Muscle layer of duodenum (tissue), 2 donors: ENCODE measurements at regions not wholly inside any gene's neighbourhood (a gene's known extent, or its start where the extent isn't known, plus 50 kb on each side); places are given as distances from the start of the nearest gene placed in this dataset.

Experiments used
- H3K27ac ChIP-seq: one replicate; pipeline ENCODE4 v1.7.0; 2013; ENCODE audit warnings: mild to moderate bottlenecking, low read length
- H3K27me3 ChIP-seq: one replicate; pipeline ENCODE4 v1.7.0; 2013; ENCODE audit warnings: low read depth, mild to moderate bottlenecking, control low read depth, low read length
- H3K36me3 ChIP-seq, 2 donors: one replicate each; pipeline ENCODE4 v1.7.0; 2013; ENCODE audit warnings: low read length in 2 of 2, control low read depth in 1 of 2, mild to moderate bottlenecking in 1 of 2; ENCODE audit not compliant: insufficient read depth in 2 of 2, control insufficient read depth in 1 of 2
- H3K4me1 ChIP-seq, 2 donors: one replicate each; pipeline ENCODE4 v1.7.0; 2013; ENCODE audit warnings: low read length in 2 of 2, mild to moderate bottlenecking in 2 of 2, control low read depth in 1 of 2, moderate library complexity in 1 of 2; ENCODE audit not compliant: insufficient read depth in 2 of 2, control insufficient read depth in 1 of 2
- H3K4me3 ChIP-seq, 2 donors: one replicate each; pipeline ENCODE4 v1.7.0; 2013; ENCODE audit warnings: low read length in 2 of 2, low read depth in 1 of 2, mild to moderate bottlenecking in 1 of 2
- H3K9me3 ChIP-seq, 2 donors: one replicate each; pipeline ENCODE4 v1.7.0; 2013; ENCODE audit warnings: low read length in 2 of 2, control low read depth in 1 of 2, mild to moderate bottlenecking in 1 of 2; ENCODE audit not compliant: control insufficient read depth in 1 of 2
- donor health status: healthy.

DNA sequence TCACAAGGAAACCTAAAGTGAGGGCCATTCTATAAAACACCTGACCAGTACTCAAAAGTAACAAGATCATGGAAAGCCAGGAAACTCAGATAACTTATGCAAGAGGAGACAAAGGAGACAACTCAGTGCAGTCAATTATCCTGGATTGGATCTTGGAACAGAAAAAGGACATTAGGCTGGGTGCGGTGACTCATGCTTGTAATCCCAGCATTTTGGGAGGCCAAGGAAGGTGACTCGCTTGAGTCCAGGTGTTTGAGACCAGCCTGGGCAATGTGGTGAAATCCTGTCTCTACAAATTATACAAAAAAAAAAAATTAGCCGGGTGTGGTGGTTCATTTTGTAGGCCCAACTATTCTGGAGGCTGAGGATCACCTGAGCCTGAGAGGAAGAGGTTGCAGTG lies 424.5 kb upstream of the SPRED2 start:
- Histone ChIP-seq H3K4me3 (no peak overlapping the region), H3K9me3 (no peaks in the 10 kb centered on the region), H3K27ac (no peak overlapping the region), H3K4me1 (no peaks in the 10 kb centered on the region), H3K36me3 (no peaks in the 10 kb centered on the region), H3K27me3 (no peaks in the 10 kb centered on the region)

DNA sequence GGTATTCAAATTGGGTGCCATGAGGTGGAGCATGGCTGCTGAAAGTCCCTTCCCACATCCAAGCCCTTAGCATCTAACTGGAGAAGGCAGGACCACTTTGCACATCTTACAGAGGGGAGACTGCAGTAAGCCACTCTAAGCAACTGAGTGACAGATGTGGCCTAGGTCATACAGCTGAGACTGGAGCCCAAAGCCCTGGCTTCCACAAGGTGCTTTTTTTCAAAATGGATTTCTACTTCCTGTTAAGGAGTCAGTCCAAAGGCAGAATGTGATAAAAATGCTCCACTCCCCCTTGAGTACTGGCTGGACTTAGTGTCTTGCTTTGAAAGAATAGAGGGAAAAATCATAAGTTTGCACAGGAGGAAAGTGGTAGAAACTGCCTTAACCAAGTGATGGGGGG lies 424.0 kb upstream of the SPRED2 start:
- H3K4me1 ChIP-seq = no peaks in the 10 kb centered on the region
- H3K27ac ChIP-seq = no peak overlapping the region
- H3K27me3 ChIP-seq = no peaks in the 10 kb centered on the region
- H3K4me3 ChIP-seq = no peak overlapping the region
- no peaks in the 10 kb centered on the region for H3K36me3 ChIP-seq
- H3K9me3 ChIP-seq = no peaks in the 10 kb centered on the region

DNA sequence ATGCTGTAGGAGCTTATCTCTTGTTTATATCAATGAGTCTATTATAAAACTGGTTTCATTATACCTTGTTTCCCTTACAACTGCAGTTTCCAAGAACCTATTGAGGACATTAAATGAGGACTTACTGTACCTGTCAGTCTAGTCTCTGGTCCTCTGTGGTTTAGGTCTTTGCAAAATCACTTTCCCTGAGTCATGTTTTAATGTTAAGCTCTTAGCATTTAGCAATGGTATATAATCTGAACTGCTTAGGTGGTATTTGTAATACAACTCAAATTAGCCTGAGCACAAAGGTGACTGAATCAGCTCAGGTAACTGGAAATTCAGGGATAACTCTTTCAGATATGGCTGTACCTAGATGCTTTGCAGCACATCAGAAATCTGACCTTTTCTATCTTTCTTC lies 418.3 kb upstream of the SPRED2 start:
- Histone ChIP-seq H3K27ac (no peak overlapping the region), H3K4me3 (no peak overlapping the region), H3K4me1 (no peaks in the 10 kb centered on the region), H3K36me3 (no peaks in the 10 kb centered on the region), H3K27me3 (no peaks in the 10 kb centered on the region), H3K9me3 (no peaks in the 10 kb centered on the region)

DNA sequence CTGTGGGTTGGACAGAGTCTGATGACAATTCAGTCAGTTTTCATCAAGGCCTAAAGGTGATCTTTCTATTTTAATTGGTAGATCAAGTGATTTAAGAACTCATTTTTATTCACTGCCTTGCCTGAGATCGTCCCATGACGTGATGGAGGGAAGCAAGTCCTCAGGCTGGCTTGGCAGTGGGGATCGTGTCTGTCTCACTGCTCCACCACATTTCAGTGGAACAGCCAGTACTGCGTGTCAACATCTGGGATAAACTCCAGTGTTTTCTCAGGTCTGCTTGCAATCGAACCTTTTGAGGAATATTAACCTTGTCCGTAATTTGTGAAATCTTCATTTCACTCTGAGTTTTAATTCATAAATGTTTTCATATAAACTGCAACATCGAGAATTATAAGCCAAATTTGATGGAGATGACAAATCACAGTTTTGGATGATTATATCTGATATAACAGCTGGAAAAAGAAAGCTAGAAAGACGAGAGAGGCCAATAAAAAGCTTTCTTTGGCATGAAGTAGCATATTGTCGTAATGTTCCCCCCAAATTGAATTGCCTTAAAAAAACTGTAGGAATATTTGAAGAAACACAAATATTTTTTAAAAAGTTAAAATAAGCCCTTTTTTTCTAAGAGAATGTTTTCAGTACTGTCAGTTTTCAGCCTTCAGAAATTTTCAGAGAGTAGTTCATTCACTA lies 414.7 kb upstream of the SPRED2 start:
- Histone ChIP-seq H3K9me3 (peaks cover 0 to 2% of the 10 kb centered on the region in 2 donors), H3K36me3 (no peaks in the 10 kb centered on the region), H3K27me3 (no peaks in the 10 kb centered on the region), H3K27ac (no peak overlapping the region), H3K4me3 (no peak overlapping the region), H3K4me1 (no peaks in the 10 kb centered on the region)

DNA sequence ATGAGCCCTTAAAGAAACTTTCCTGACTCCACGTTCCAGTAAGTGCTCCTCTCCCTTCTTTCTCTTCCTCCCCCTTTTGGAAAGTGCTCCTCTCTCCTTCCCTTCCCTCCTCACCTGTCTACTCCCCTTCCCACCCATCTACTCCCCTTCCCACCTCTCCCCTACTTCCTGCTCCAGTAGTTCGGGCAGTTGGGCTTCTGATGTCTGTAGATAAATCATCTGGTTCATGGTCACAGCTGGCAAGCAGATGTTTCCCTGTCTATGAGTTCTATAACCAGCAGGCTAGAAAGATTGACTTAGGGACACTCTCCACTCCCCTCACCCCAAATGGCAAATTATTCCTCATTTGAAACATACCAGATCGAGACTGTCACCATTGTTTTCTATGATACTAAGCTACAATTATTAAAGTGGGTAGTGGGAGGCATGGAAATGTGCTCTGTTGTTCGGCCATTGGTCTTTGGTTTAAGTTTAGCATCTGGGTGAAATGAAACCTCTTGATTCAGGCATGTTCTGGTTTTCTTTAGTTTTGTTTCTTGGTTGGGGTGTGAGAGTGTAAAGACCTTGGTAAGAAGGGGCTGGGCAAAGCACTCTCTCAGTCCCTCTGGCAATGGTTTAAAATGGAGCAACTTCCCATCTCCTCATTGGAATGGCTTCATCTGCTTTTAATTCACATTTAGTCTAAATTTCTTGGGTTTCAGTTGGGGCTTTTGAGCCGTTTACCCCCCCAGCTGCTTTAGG lies 413.2 kb upstream of the SPRED2 start:
- Histone ChIP-seq H3K4me1 (no peaks in the 10 kb centered on the region), H3K4me3 (no peak overlapping the region), H3K36me3 (no peaks in the 10 kb centered on the region), H3K9me3 (peaks cover 0 to 6% of the 10 kb centered on the region in 2 donors), H3K27me3 (no peaks in the 10 kb centered on the region), H3K27ac (no peak overlapping the region)

DNA sequence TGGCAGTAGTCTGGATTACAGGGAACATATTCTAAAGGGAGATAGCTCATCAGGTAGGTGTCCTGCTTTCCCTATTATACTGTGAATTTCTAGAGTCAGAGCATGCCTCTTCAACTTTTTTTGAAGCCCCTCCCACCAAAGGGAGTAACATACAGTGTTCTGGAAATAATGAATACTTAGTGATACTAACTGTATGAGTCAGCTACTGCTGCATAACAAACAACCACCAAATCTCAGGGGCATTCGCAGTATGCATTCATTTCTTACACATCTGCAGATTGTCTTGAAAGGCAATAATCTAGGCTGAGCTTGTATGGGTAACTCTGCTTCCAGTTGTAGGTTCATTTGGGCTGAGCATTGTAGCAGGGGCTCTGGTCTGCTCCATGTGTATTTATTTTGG lies 409.7 kb upstream of the SPRED2 start:
- no peaks in the 10 kb centered on the region for H3K27me3 ChIP-seq
- H3K27ac ChIP-seq = no peak overlapping the region
- H3K36me3 ChIP-seq = no peaks in the 10 kb centered on the region
- H3K9me3 ChIP-seq = peaks cover 0 to 6% of the 10 kb centered on the region in 2 donors
- no peak overlapping the region for H3K4me3 ChIP-seq
- H3K4me1 ChIP-seq = no peaks in the 10 kb centered on the region

DNA sequence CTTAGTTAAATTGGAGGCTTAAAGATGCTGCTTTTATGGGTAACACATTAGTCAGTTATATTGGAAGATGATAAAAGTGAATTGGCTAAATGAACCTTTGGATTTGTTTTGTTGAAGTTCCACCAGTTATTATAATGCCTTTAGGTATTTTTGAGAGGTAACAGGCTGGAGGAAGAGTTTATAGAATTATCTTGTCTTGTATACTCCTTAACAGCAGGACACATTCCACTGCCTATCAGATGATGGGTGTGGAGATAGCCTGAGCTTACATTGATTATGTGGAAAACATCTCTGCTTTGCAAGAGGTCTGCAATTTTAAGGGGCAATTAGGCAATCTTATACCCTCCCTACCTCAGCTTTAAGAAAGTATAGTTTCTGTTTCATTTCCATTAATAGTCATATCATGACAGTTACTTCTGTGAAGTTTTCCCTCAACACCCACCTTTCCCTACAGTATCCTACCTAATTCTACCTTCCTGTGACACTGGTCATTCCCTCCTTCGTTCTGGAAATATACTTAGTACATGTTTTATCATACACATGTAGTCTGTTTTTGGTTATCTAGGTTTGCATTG lies 403.7 kb upstream of the SPRED2 start:
- H3K4me3 ChIP-seq = no peak overlapping the region
- no peak overlapping the region for H3K27ac ChIP-seq
- no peaks in the 10 kb centered on the region for H3K27me3 ChIP-seq
- no peaks in the 10 kb centered on the region for H3K36me3 ChIP-seq
- H3K4me1 ChIP-seq = no peaks in the 10 kb centered on the region
- H3K9me3 ChIP-seq = no peaks in the 10 kb centered on the region

DNA sequence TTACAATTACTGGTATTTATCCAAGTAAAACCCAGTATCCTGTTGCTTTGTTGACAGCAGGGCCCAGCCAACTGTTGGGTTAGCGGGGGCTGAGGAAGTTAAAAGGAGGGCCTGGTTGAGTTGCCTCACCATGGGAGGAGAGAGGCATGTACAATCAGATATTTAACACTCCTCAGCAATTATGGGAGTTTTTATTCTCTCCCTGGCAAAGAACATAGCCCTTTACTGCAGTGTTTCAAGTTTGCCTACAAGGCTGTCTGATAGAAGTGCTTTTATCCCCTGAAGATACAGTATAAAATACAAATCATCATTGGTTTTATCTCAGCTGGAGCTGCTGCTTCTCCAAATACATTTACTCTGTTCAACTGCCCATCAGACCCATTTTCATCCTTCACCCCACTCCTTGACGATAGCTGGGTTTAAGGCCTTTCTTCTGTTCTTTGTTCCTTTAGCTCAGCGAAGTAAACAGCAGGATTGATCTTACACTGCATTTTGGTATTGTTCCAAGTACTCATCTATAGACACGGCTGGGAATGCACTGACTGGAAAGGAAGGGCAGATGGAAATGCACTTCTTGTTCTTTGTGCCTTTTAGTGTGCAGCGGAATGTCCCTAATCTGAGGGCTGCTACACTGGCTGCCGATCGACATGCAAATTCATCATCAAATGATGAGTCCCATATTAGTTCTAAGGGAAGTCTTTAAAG lies 402.5 kb upstream of the SPRED2 start:
- Histone ChIP-seq H3K36me3 (no peaks in the 10 kb centered on the region), H3K27ac (no peak overlapping the region), H3K9me3 (no peaks in the 10 kb centered on the region), H3K4me1 (no peaks in the 10 kb centered on the region), H3K27me3 (no peaks in the 10 kb centered on the region), H3K4me3 (no peak overlapping the region)

DNA sequence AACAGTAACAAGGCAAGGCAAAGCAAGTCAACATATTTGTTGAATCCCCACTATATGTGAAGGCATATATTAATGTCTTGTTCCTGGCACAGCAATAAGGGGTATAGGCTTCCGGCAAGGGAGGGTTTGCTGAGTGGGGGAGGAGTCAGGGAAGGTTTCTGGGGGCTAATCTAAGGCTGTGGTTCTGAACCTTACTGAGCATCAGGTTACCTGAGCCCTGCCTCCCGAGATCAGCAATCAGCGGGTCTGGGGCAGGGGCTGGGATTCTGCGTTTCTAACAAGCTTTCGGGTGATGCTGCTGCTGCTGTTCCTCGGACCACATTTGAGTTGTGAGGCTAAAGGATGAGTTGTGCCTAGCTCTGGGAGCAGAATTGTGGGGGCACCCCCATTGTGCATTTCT lies 401.7 kb upstream of the SPRED2 start:
- H3K4me1 ChIP-seq = no peaks in the 10 kb centered on the region
- no peak overlapping the region for H3K27ac ChIP-seq
- H3K9me3 ChIP-seq = no peaks in the 10 kb centered on the region
- H3K27me3 ChIP-seq = no peaks in the 10 kb centered on the region
- H3K4me3 ChIP-seq = no peak overlapping the region
- H3K36me3 ChIP-seq = no peaks in the 10 kb centered on the region

DNA sequence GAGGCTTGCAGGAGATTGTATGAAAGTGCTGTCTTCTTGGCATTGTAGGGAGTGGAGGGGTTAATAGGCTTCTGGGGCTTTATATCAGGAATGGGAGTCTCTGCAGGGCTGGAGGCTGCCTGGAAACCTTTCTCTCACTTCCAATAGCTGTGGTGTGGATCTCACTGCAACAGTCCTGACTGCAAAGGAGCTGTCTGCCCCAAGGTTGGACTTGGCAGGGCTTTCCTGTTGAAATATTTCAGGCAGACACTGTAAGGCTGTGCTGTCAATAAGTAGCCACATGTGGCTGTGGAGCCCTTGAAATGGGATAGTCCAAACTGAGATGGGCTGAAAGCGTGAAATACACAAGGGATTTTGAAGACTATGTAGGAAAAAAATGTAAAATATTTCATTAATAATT lies 399.1 kb upstream of the SPRED2 start:
- H3K36me3 ChIP-seq = no peaks in the 10 kb centered on the region
- no peaks in the 10 kb centered on the region for H3K4me1 ChIP-seq
- no peaks in the 10 kb centered on the region for H3K9me3 ChIP-seq
- H3K27ac ChIP-seq = no peak overlapping the region
- H3K27me3 ChIP-seq = no peaks in the 10 kb centered on the region
- H3K4me3 ChIP-seq = no peak overlapping the region

DNA sequence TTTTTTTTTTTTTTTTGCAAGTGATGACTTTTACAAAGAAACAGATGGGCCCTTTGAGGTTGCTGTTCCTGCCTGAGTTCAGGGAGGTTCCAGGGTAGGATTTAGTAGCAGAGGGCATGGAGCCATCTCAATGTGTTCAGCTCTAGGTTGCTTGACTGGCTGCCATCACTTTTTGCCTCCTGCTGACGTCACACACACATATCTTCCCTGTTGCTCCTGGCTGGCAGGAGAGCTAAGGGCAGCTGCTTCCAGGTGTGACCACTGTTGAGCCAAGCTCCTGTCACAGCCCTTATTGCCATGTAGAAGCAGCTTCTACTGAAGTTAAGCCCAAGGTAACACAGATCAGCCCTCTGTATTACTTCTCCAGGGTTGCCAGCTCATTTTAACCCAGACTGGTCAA lies 394.2 kb upstream of the SPRED2 start:
- Histone ChIP-seq H3K27me3 (no peaks in the 10 kb centered on the region), H3K4me1 (no peaks in the 10 kb centered on the region)

More for the DNA sequence above, 394.2 kb upstream of the SPRED2 start:
- Histone ChIP-seq H3K36me3 (no peaks in the 10 kb centered on the region), H3K27ac (no peak overlapping the region), H3K9me3 (peaks cover 0 to 6% of the 10 kb centered on the region in 2 donors), H3K4me3 (no peak overlapping the region)
